ACHN (cell line): ENCODE measurements at regions not wholly inside any gene's neighbourhood (a gene's known extent, or its start where the extent isn't known, plus 50 kb on each side); places are given as distances from the start of the nearest gene placed in this dataset.
"Not testable (repeated sequence)": the region's sequence is repeated elsewhere in the genome, so short reads cannot be mapped to it uniquely, and the experiment has no call there.

Experiments used
- DNase-seq: peaks from one replicate; pipeline ENCODE4 v3.0.0-alpha.2; 2015
- in situ Hi-C: cut with HindIII; loops from 2 replicates; pipeline ENCODE4 v1.10.0; 2017; ENCODE audit warnings: low sequenced_read_pairs, low pct_ligation_motif_present, low pct_unique_long_range_greater_than_20kb

DNA sequence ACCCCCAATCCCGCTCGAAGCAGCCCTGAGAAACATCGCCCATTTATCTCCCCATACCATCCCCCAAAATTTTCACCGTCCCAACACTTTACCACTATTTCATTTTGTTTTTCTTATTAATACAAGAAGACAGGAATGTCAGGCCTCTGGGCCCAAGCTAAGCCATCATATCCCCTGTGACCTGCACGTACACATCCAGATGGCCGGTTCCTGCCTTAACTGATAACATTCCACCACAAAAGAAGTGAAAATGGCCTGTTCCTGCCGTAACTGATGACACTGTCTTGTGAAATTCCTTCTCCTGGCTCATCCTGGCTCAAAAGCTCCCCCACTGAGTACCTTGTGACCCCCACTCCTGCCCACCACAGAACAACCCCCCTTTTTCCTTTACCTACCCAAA is 129.8 kb upstream of the ATXN1 start:
- DNase-seq, in situ Hi-C loops: not testable (repeated sequence)

DNA sequence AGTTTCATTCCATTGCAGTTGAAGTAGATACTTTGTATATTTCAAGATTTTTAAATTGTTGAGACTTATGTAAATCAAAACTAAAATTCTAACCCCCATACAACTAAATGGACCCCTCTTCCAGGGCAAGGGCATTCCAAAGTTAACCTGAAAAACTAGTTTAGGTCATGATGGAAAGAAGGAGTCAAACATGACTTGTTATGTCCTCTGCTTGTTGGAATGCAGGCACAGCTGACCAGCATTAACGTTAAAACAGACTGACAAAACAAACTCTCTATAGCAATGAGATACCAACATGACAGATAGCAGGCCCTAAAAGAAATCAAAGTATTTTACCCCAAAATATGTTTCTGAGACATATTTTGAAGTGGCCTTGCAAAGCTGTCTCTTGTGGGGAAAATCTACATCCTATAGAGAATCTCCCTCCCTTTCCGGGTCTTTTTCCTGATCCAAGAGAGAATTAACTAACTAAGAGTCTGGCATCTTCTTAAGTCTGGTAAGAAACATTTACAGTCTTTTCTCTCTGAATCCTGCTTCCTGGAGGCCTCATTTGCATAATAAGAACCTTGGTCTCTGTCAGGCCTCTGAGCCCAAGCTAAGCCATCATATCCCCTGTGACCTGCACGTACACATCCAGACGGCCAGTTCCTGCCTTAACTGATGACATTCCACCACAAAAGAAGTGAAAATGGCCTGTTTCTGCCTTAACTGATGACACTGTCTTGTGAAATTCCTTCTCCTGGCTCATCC is 124.3 kb upstream of the ATXN1 start:
- in situ Hi-C loops, result no loop called here
- DNase-seq, result no peak

DNA sequence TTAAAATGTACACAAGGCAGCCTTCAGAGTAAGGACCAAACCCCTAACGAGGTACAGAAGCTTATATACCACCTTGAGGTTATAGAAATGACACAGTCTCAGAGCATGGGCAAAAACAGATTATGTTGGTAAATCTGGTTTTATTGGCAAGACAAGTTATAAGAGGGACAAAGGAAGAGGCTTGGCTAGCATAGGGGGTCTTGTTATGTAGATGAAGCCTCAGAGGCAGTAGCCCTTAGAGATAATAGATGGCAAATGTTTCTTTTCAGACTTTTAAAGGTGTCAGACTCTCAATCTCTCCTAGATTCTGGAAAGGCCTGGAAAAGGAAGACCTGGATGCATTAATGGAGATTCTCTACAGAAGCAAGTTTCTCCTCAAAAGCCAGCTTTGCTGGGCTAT is 123.3 kb upstream of the ATXN1 start:
- no peak for DNase-seq
- in situ Hi-C loops, result no loop called here

DNA sequence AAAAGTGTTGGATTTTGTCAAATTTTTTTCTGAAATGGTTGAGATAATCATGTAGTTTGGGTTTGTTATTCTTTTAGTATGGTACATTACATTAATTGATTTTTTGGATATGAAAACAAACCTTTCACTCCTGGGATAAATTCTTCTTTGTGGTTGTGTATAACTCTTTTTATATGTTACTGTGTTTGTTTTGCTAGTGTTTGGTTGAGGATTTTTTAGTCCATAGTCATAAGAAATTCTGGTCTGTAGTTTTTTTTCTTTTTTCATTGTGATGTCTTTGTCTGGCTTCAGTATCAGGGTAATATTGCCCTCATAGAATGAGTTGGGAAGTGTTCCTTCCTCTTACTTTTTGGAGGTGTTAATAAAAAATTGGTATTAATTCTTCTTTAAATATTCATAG is 122.2 kb upstream of the ATXN1 start:
- no peak for DNase-seq
- in situ Hi-C loops, result no loop called here

DNA sequence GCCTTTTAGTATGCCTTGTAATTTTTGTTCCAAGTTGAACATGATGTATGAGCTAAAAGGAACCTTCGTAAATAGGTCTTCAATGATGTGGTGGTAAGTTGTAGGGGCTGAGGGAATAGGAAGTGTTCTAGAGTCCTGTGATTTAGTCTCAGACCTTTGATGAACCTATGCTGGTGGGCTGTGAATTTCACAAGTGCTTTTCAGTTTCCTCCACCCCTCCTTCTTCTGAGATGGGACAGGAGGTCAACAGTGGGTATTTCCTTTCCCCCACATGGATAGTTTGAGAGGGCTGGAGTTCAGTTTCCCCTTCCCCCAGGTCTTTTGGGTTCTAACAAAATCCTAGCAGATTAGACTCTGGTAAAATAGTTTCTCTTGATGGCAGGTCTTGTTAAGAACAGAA is 121.0 kb upstream of the ATXN1 start:
- in situ Hi-C loops, result no loop called here
- DNase-seq, result no peak

DNA sequence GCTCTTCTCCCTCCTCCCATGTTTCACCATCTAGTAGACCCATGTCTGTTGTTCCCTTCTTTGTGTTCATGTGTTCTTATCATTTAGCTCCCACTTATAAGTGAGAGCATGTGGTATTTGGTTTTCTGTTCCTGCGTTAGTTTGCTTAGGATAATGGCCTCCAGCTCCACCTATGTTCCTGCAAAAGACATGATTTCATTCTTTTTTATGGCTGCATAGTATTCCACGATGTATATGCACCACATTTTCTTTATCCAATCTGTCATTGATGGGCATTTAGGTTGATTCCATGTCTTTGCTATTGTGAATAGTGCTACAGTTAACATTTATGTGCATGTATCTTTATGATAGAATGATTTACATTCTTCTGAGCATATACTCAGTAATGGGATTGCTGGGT is 115.6 kb upstream of the ATXN1 start:
- DNase-seq, in situ Hi-C loops: not testable (repeated sequence)

DNA sequence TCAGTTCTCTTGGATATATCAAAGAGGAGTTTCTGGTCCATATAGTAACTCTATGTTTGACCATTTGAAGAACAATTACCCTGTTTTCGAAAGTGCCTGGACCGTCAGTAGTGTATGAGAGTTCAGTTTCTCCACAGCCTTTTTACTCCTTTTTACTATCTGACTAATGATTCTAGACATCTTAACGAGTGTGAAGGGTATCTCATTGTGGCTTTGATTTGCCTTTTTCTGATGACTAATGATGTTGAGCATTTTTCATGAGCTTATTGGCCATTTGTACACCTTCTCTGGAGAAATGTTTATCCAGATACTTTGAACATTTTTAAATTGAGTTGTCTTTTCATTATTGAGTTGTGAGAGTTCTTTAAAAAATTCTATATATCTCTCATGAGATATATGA is 114.9 kb upstream of the ATXN1 start:
- in situ Hi-C loops, result no loop called here
- no peak for DNase-seq

DNA sequence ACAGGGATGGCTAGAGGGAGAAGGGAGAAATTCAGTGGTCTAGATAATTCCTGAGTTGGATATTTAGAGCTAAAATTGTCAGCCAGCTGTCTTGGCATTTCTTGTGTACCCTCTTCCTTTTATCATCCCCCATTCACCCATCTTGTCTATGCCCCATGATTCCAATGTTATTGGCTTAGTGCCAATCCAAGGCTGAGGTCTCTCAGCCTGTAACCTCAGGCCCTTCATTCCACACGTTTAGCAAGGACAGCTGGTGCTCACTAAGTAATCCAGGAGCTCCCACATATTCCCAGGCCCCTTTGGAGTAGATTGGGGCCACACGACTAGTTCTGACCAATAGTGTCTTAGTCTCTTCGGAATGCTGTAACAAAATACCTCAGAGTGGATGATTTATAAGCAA is 112.4 kb upstream of the ATXN1 start:
- in situ Hi-C loops, result no loop called here
- DNase-seq, result no peak

DNA sequence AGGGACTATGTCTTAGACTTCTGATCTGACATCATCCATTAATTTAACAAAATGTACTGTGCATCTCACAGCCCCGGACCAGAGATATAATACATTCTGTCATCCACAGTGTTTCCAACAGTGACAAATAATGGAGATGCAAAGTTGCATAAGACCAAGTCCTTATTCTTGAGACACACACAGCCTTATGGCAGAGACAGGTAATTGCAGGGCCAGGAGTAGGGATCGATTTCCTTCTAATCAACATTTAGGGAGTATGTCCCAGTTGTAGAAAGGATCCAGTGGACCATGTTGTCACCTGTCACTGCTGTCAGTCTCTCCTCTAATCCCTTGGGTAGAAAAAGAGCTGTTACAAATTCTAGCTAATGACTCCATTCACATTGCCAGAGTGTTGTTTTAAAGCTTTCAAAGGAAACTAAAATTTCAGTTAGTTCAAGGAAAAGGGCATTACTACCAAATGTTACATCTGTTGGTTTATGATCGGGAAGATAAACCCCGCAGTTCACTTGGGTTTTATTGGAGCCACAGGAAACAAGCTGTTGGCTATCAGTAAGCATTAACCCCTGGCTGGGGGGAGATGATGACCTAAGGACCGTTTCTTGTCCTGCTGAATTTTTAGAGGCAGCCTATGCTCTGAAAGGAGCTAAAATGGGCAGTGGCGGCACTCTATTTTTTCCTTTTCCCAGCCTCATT is 111.4 kb upstream of the ATXN1 start:
- in situ Hi-C loops, result no loop called here
- no peak for DNase-seq

DNA sequence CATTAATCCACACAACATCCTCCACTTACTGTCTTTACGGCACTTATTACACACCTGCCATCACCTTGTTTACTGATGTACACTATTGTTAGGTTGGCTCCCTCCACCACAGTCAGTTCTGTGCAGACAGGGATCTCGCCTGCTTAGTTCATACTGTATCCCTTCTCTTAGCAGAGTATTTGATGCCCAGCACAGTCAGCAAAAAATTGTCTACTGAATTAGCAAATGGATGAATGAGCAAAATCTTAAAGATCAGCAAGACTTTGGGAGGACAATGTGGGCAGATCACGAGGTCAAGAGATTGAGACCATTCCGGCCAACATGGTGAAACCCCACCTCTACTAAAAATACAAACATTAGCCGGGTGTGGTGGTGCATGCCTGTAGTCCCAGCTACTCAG is 109.8 kb upstream of the ATXN1 start:
- in situ Hi-C loops, result no loop called here
- DNase-seq, result no peak

DNA sequence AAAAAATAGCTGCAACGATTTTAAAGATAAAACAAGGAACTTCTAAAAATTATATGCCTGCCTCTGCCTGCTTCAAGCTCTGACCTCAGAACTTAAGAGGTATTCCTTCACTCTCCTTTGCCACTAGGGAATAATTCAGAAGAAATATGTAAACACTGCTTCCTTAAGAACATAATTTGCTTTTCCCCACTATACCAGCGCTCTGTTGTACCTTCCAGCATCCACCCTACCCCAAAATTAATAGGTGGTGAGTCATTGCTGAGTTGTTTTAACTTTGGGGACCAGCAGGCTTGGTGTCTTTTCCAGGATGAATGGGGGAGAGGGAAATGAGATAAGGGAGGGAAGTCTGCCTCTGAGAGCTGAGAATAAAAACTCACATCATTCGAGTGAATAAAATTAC is 107.7 kb upstream of the ATXN1 start:
- DNase-seq, result no peak
- in situ Hi-C loops, result no loop called here

DNA sequence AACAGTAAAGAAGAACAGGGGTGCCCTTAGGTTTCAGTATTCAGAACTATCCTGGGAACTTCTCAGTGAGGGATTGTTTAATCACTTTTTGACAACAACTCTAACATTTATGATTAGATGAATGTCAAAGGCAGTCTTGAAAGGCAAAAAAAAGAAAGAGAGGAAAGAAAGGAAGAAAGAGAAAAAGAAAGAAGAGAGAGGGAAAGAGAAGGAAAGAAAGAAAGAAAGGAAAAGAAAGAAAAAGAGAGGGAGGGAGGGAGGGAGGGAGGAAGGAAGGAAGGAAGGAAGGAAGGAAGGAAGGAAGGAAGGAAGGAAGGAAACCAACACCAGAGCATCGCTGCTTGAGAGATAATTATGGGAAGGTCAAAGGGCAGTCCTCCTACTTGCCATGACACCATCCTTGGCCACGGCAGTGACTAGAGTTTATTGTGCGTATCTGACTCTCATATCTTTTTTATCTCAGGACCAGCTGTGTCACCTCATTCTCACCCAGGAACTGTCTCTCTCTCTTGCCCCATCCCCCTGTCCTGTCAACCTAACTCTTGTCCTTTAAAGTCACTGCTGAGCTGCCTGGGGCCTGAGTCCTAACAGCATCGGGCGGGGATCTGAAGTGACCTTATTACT is 96.8 kb upstream of the ATXN1 start:
- in situ Hi-C loops, result no loop called here
- no peak for DNase-seq

DNA sequence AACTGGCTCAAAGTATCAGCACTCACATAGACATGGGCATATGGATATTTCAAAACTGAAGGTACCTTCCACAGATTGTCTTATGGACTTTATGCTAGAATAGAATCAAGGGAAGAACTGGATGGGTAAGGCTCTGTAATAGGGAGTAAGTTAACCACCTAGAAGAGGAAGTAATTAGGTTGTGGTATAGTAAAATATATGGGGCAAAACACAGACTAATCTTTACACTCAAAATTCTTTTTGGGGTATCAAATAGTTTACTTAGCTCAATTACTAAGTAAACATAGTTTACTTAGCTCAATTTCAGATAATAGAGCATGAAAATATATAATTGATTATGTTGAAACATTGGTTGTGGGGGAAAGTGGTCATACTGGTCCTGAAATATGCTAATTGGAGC is 94.2 kb upstream of the ATXN1 start:
- in situ Hi-C loops, result no loop called here
- no peak for DNase-seq

DNA sequence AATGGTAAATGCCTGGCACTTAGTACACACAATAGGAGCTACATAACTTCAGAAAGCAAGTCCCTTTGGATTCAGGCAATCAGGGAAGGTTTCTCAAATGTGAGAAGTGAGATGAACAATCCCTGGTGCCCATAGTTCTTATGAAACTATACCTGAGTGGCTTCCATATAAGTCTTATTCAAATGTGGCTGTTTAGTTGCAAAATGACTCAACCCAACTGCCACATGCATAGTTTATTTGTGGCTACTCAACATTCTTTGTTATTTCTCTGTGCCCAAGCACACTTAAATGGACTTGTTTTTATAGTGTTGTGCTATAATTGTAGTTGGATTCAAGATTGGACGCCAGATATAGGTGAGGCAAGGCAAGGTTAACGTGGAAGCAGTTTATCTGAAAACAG is 93.7 kb upstream of the ATXN1 start:
- in situ Hi-C loops, result no loop called here
- no peak for DNase-seq

DNA sequence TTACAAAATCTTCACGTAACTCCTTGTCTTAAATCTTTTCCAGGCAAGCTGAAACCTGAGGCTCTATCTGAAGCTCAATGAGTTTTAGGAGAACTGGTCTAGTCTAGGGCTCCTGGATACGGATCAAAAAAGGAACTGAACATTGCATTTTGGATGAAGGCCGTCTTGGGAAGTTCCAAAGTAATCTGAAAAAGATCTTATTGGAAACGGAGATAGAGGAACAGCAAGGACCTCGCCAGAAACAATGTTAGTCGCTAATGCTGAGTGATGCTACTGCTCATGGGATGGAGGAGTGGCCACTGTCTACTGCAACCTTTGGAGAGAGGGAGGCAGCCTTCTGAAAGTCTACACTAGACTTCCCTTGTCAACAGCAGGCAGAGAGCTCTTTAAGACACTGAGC is 91.4 kb upstream of the ATXN1 start:
- in situ Hi-C loops, result no loop called here
- no peak for DNase-seq

DNA sequence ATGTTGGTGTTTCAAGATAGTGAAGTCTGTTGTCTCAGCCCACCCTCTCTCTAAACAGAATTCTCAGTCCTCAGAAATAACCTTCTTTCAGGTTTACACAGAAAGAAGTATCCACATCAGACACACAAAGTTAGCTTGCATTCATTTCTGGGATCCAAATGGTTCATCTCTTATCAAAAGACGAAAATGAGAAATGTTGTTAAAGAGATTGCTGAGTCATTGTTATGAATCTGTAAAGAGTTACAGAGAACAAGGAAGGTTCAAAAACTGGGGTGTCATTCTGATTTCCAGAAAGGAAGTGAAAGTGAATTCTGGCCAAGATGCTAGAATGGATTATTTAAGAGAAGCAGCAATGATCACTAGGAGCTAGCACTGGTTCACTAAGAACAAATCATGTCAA is 90.5 kb upstream of the ATXN1 start:
- DNase-seq, result no peak
- in situ Hi-C loops, result no loop called here

DNA sequence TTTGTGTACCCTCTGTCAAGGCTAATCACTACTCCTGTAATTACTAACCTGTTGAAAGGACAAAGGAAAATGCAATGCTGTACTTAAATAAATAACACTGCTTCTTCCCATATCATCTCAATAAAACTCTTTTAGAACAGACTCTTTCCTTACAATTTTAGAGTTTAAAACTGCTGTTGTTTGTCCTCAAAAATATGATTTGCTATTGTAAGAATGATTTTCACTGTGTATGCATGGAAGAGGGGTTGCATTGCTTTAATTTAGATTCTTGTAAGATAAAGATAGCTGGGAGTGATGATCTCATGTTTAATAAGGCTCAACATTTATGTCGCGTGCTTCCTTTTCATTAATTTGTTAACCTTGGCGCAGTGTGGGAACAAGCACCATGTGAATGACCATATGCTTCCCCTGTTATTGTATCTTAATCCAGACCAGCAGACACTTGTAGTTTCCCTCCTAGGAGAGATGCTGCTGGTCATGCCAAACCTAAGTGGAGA is 89.8 kb upstream of the ATXN1 start:
- DNase-seq, result no peak
- in situ Hi-C loops, result no loop called here

DNA sequence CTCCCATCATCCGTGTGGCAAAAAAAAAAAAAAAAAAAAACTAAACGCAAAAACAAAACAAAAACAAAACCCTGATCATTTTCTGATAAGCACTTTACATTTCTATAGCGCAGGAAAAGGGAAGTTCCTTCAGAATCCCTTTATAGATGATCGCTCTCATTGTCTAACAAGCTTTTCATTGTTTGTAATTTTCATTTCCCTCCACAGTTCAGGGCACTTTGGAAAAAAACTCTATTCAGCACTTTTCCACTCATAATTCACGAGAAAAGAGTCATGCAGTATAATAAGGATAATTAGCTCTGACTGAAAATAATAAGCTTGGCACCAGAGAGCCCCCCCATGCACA is 89.4 kb upstream of the ATXN1 start:
- no peak for DNase-seq
- in situ Hi-C loops, result no loop called here

DNA sequence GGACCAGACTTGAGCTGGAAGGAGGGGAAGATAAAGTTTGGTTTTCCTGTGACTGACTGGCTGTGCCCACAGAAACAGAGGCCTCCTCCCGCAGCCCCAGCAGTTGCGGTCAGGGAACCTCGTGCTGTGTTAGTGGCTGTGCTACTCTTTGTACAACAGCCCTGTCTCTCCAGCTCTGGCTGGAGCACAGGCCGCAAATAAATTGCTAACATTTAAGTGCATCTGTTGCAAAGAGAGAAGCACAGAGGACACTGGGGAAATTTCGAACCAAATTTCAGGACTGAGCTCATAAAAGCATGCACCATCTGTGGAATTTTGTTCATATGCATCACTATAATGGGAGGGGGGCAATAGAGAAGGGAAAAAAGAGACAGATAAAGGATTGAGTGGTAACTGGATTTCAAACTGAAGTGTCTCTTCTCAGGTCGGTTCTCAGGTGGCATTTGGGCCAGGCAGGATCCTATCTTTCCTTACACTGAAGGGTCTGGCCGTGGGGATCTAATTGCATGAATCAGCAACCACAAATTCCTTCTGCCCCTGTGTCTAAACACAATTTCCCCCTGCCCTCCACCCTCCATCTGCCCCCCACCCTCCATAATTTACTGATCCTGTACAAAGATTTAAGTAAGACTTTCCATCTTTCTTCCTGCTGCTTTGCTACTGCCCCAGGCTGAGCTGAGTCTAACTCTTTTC is 88.9 kb upstream of the ATXN1 start:
- in situ Hi-C loops, result no loop called here
- no peak for DNase-seq
